ENCODE measurements at regions not wholly inside any gene's neighbourhood (a gene's known extent, or its start where the extent isn't known, plus 50 kb on each side); places are given as distances from the start of the nearest gene placed in this dataset.

DNA sequence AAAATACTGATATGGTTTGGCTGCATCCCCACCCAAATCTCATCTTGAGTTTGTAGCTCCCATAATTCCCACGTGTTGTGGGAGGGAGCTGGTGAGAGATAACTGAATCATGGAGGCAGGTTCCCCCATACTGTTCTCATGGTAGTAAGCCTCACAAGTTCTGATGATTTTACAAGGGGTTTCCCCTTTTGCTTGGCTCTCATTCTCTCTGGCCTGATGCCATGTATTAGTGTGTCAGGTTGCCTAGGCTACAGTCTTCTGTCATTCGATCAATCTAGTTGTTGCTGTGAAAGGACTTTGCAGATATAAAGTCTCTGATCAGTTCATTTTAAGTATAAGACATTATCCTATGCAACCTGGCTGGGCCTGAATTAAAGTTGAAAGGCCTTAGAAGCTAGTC is 209.3 kb upstream of the MAOA start:
- no peak overlapping the region for H2BK20ac ChIP-seq (ENCODE audit: low read length)
- no peak overlapping the region for H3K23ac ChIP-seq (ENCODE audit: insufficient read length)
- 84% methylated on average over 2 of the region's 2 CpGs; no CpG with 5 or more reads in 1 of the 2 experiments for WGBS, 2 experiments (ENCODE audit: extremely low coverage in 1 of 2, insufficient coverage in 1 of 2, insufficient read length in 1 of 2, insufficient replicate concordance in 2 of 2, low coverage in 1 of 2, low lambda C conversion rate in 2 of 2, missing lambda C conversion rate in 1 of 2)
- no peaks in the 10 kb centered on the region for H3K79me1 ChIP-seq (ENCODE audit: low read depth, low read length)
- no peak overlapping the region for H2AK5ac ChIP-seq (ENCODE audit: low read depth, low read length)
- no peak overlapping the region for H4K8ac ChIP-seq (ENCODE audit: extremely low read depth, insufficient read depth, low read length)
- no peak overlapping the region for H2AFZ ChIP-seq (ENCODE audit: low read length)
- H3K9ac ChIP-seq (replicated peaks in 1 of 4; ENCODE audit: extremely low read depth in 1 of 4, low read depth in 3 of 4, low read length in 3 of 4): no peak overlapping the region
- H3K4ac ChIP-seq (replicated peaks; ENCODE audit: insufficient read length, low read depth, low read length): no peak overlapping the region
- H3K4me2 ChIP-seq (ENCODE audit: insufficient read depth in 1 of 2, low read depth in 2 of 2, low read length in 2 of 2): no peak overlapping the region
- no peaks in the 10 kb centered on the region; a peak in 3 of 7 replicates for H3K4me1 ChIP-seq (replicated peaks in 1 of 4; ENCODE audit: control insufficient read depth in 3 of 4, insufficient read depth in 4 of 4, low read length in 3 of 4)
- no peak overlapping the region for H3K18ac ChIP-seq (ENCODE audit: extremely low read depth, low read length)
- no peak overlapping the region for H3K14ac ChIP-seq (ENCODE audit: insufficient read length)
- H2BK15ac ChIP-seq (ENCODE audit: low read length): no peak overlapping the region
- TF ChIP-seq CBX8 (IDR thresholded peaks at IDR 0.05; ENCODE audit: borderline replicate concordance, low read depth, low read length) (no peak), HDAC6 (IDR thresholded peaks at IDR 0.05; ENCODE audit: low read depth, low read length) (no peak), CBX5 (IDR thresholded peaks at IDR 0.05; ENCODE audit: low read depth, low read length) (no peak), BRCA1 (IDR thresholded peaks at IDR 0.05; ENCODE audit: low read depth, low read length) (no peak), SAP30 (IDR thresholded peaks at IDR 0.05; ENCODE audit: insufficient read depth, insufficient replicate concordance, low read length) (no peak), BACH1 (IDR thresholded peaks at IDR 0.05; ENCODE audit: low read length) (no peak), HDAC2 (IDR thresholded peaks at IDR 0.05; ENCODE audit: borderline replicate concordance in 1 of 2, low read depth in 2 of 2, low read length in 2 of 2) (no peak), TEAD4 (IDR thresholded peaks at IDR 0.05; ENCODE audit: low read depth, low read length) (no peak)
- TF ChIP-seq, protein P1, sequence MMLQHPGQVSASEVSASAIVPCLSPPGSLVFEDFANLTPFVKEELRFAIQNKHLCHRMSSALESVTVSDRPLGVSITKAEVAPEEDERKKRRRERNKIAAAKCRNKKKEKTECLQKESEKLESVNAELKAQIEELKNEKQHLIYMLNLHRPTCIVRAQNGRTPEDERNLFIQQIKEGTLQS (IDR thresholded peaks at IDR 0.05; ENCODE audit: insufficient read depth, low read depth, low read length): no peak
- ChIA-PET POLR2A (ENCODE audit: partially characterized antibody) (no interaction called here), CTCF (ENCODE audit: partially characterized antibody) (no interaction called here)
- no peak overlapping the region for H3K27ac ChIP-seq (ENCODE audit: low read depth, low read length)
- FAIRE-seq (no peak), DNase-seq (ENCODE audit: low read depth in 1 of 2, low spot score in 2 of 2) (no peak)
- no peaks in the 10 kb centered on the region for H3K27me3 ChIP-seq (replicated peaks in 1 of 4; ENCODE audit: control insufficient read depth in 3 of 4, extremely low read depth in 1 of 4, insufficient read depth in 3 of 4, low read length in 3 of 4)
- no peaks in the 10 kb centered on the region for H3K9me3 ChIP-seq (ENCODE audit: insufficient read depth in 2 of 2, low read depth in 1 of 2, low read length in 1 of 2)
- no peak overlapping the region for H3K56ac ChIP-seq (replicated peaks; ENCODE audit: insufficient read length, low read depth, low read length)
- no peaks in the 10 kb centered on the region for H3K36me3 ChIP-seq (ENCODE audit: control insufficient read depth in 2 of 4, insufficient read depth in 4 of 4, low read length in 3 of 4)
- no peaks in the 10 kb centered on the region for H4K20me1 ChIP-seq (replicated peaks in 1 of 2; ENCODE audit: control insufficient read depth in 1 of 2, insufficient read depth in 2 of 2, low read length in 2 of 2)
- H2BK120ac ChIP-seq (replicated peaks; ENCODE audit: low read depth, low read length): no peak overlapping the region
- H3K4me3 ChIP-seq (ENCODE audit: extremely low read depth in 1 of 4, insufficient read depth in 2 of 4, low read depth in 3 of 4, low read length in 4 of 4): no peak overlapping the region
- no peaks in the 10 kb centered on the region for H3K79me2 ChIP-seq (ENCODE audit: control insufficient read depth in 1 of 2, insufficient read depth in 2 of 2, low read length in 2 of 2)
- H4K91ac ChIP-seq (replicated peaks; ENCODE audit: insufficient read length, low read length): no peak overlapping the region
- H2BK5ac ChIP-seq (ENCODE audit: low read depth, low read length): no peak overlapping the region
- H3K23me2 ChIP-seq (ENCODE audit: low read depth, low read length): no peaks in the 10 kb centered on the region
- no peak overlapping the region for H2BK12ac ChIP-seq (ENCODE audit: low read depth, low read length)
- no peak overlapping the region for H4K5ac ChIP-seq (ENCODE audit: insufficient read length, low read depth, low read length)
